Ascending aorta (tissue), 2 donors: ENCODE measurements at regions not wholly inside any gene's neighbourhood (a gene's known extent, or its start where the extent isn't known, plus 50 kb on each side); places are given as distances from the start of the nearest gene placed in this dataset.
"Not testable (repeated sequence)": the region's sequence is repeated elsewhere in the genome, so short reads cannot be mapped to it uniquely, and the experiment has no call there.

Source experiments
- DNase-seq, 2 donors: peaks; one replicate each; pipeline ENCODE4 v3.0.0-alpha.2; 2019; ENCODE audit warnings: low spot score in 2 of 2
- H3K27ac ChIP-seq, 2 donors: fragments of 200-600 bp; sonication (generic); one replicate each; pipeline ENCODE4 v1.5.1; 2016 to 2017; ENCODE audit warnings: mild to moderate bottlenecking in 1 of 2
- H3K27me3 ChIP-seq: fragments of 200-600 bp; sonication (generic); one replicate; pipeline ENCODE4 v1.5.1; 2017
- H3K36me3 ChIP-seq, 2 donors: fragments of 200-600 bp; sonication (generic); one replicate each; pipeline ENCODE4 v1.5.1; 2016
- H3K4me1 ChIP-seq, 2 donors: fragments of 200-600 bp; sonication (generic); one replicate each; pipeline ENCODE4 v1.5.1; 2016 to 2017; ENCODE audit warnings: mild to moderate bottlenecking in 1 of 2
- H3K4me3 ChIP-seq, 2 donors: fragments of 200-600 bp; sonication (generic); one replicate each; pipeline ENCODE4 v1.5.1; 2016 to 2017; ENCODE audit warnings: mild to moderate bottlenecking in 1 of 2
- H3K9me3 ChIP-seq, 2 donors: fragments of 200-600 bp; sonication (generic); one replicate each; pipeline ENCODE4 v1.5.1; 2016
- intact Hi-C: fragments of 100-400 bp; cut with DNase I; formaldehyde crosslinking; loops from one replicate; pipeline ENCODE4 v1.15.1; 2023
- TF ChIP-seq, protein P1 (sequence below), 3 experiments: fragments of 200-600 bp in 2 of 3; fragments of 450-650 bp in 1 of 3; sonication (generic) in 2 of 3; IDR thresholded peaks; one replicate each; pipeline ENCODE4 v1.5.1; 2016 to 2019; ENCODE audit warnings: antibody characterized with exemption in 3 of 3, mild to moderate bottlenecking in 1 of 3, moderate library complexity in 1 of 3

DNA sequence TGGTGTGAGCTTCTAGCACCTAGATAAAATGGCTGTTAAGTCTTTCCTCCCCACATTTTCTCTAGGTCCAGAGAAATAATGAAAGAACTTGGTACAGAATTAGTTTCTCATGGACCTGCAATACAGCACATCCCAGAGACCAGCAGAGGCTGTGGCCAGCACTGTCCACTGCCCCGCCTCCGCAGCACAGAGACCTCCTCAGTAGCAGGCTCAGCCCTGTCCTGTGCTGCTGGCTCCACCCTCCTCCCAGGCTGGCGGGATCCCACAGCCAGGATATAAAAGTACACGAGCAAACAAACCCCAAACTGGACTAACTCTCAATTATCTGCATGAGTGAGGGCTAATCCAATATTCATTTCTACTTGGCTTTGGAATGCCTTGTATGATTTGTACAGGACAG, 401.5 kb downstream of the RPS6KC1 start:
- no peak overlapping the region for H3K27ac ChIP-seq
- no peaks in the 10 kb centered on the region for H3K27me3 ChIP-seq
- no peak for DNase-seq
- intact Hi-C loops: loop anchor here (10.0 kb wide), 2 partner anchors 532 to 1838 kb away; partner anchors contain the start of gene PROX1
- TF ChIP-seq, protein P1, sequence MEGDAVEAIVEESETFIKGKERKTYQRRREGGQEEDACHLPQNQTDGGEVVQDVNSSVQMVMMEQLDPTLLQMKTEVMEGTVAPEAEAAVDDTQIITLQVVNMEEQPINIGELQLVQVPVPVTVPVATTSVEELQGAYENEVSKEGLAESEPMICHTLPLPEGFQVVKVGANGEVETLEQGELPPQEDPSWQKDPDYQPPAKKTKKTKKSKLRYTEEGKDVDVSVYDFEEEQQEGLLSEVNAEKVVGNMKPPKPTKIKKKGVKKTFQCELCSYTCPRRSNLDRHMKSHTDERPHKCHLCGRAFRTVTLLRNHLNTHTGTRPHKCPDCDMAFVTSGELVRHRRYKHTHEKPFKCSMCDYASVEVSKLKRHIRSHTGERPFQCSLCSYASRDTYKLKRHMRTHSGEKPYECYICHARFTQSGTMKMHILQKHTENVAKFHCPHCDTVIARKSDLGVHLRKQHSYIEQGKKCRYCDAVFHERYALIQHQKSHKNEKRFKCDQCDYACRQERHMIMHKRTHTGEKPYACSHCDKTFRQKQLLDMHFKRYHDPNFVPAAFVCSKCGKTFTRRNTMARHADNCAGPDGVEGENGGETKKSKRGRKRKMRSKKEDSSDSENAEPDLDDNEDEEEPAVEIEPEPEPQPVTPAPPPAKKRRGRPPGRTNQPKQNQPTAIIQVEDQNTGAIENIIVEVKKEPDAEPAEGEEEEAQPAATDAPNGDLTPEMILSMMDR (IDR thresholded peaks at IDR 0.05): no peak
- no peaks in the 10 kb centered on the region for H3K9me3 ChIP-seq
- H3K4me1 ChIP-seq: peaks cover 3 to 13% of the 10 kb centered on the region in 2 donors
- H3K4me3 ChIP-seq: no peak overlapping the region
- no peaks in the 10 kb centered on the region for H3K36me3 ChIP-seq

DNA sequence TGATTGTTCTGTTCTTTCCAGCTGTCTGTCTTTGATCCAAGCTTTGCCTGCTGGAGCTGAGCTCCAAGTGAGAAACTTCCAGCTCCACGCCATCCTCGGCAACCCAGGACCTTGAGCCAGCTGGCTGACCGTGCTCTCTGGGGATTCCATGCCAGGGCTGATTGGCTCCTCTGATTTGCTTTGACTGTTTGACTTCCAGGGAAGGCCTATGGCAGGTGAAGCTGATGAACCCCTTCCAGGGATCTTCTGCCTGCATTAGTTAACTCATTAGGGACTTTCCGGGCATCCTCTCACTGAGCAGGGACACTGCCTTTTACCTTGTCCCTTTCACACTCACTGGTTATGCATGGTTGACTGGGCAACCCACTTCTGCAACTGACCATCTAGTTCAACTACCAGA, 406.1 kb downstream of the RPS6KC1 start:
- Histone ChIP-seq H3K4me3 (peak overlapping the region; percentile 11 to 25), H3K4me1 (peaks cover 3 to 15% of the 10 kb centered on the region in 2 donors), H3K36me3 (no peaks in the 10 kb centered on the region), H3K27ac (peak overlapping the region; percentile 73 to 77), H3K9me3 (no peaks in the 10 kb centered on the region), H3K27me3 (no peaks in the 10 kb centered on the region)
- peak; percentile 34 to 85 for DNase-seq
- TF ChIP-seq, protein P1 (IDR thresholded peaks at IDR 0.05): no peak
- intact Hi-C loops: loop anchor here (5.0 to 10.0 kb wide), 3 partner anchors 528 to 1842 kb away; partner anchors contain the start of genes PROX1 and PTPN14

DNA sequence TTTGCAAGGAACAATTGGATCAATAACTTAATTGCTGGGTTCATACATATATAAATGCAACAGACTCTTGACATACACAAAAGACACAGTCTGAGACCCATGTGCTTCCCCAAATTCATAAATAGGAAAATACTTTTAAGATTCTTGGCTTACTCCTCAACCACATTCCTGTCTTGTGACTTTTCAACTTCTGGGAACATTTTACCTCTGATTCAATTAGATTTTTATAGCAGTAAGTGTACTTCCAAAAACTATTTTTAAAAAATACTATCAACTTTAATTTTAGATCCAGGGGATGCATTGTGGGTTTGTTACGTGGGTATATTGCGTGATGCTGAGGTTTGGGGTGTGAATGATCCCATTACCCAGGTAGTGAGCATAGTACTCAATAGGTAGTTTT, 406.7 kb downstream of the RPS6KC1 start:
- intact Hi-C loops: loop anchor here (5.0 to 10.0 kb wide), 3 partner anchors 527 to 1843 kb away; partner anchors contain the start of genes PROX1 and PTPN14
- no peaks in the 10 kb centered on the region for H3K36me3 ChIP-seq
- peak overlapping the region; percentile 73 to 77 for H3K27ac ChIP-seq
- peak overlapping the region in 1 of 2 donors; percentile 8 for H3K4me3 ChIP-seq
- DNase-seq: no peak
- H3K9me3 ChIP-seq: no peaks in the 10 kb centered on the region
- TF ChIP-seq, protein P1 (IDR thresholded peaks at IDR 0.05): no peak
- H3K4me1 ChIP-seq: peaks cover 3 to 15% of the 10 kb centered on the region in 2 donors
- no peaks in the 10 kb centered on the region for H3K27me3 ChIP-seq

DNA sequence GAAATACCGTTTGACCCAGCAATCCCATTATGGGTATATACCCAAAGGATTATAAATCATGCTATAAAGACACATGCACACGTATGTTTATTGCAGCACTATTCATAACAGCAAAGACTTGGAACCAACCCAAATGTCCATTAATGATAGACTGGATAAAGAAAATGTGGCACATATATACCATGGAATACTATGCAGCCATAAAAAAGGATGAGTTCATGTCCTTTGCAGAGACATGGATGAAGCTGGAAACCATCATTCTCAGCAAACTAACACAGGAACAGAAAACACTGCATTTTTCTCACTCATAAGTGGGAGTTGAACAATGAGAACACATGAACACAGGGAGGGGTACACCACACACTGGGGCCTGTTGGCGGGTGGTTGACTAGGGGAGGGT, 411.3 kb downstream of the RPS6KC1 start:
- DNase-seq, H3K27me3 ChIP-seq, H3K27ac ChIP-seq, intact Hi-C loops, H3K36me3 ChIP-seq, H3K9me3 ChIP-seq, H3K4me3 ChIP-seq, H3K4me1 ChIP-seq: not testable (repeated sequence)

DNA sequence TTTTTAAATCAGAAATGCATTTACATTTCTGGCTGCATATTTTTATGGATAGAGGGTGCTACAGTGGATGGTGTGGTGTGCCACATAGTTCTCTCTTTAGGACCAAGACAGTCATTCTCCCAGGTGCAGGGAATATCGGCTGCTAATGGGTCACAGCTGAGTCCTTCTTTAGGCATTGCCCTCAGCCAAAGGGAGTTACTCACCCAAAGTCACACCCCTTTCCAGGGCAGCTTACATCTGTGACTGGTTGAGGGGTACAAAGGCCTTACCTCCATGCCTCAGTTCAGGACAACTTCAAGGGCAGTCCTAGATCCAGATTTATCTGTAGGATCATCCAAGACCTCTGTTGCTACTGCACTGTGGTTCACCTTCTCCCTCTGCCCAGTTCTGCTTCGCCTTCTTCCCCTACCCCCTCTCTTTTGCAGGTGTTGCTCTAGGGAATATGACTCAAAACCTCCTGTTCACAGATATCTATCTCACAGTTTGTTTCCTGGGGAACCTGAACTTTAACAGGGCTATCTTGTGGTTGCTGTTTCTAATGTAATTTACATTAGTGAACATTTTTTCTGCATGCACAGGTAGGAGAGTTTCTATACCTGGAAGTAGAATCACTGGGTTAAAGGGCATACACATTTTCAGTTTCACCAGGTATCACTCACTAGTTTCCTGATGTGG, 413.9 kb downstream of the RPS6KC1 start:
- TF ChIP-seq, protein P1 (IDR thresholded peaks at IDR 0.05): no peak
- no peak for DNase-seq
- H3K4me1 ChIP-seq: no peaks in the 10 kb centered on the region
- H3K27ac ChIP-seq: no peak overlapping the region
- H3K36me3 ChIP-seq: no peaks in the 10 kb centered on the region
- no peak overlapping the region for H3K4me3 ChIP-seq
- no peaks in the 10 kb centered on the region for H3K9me3 ChIP-seq
- intact Hi-C loops: no loop called here
- H3K27me3 ChIP-seq: no peaks in the 10 kb centered on the region

DNA sequence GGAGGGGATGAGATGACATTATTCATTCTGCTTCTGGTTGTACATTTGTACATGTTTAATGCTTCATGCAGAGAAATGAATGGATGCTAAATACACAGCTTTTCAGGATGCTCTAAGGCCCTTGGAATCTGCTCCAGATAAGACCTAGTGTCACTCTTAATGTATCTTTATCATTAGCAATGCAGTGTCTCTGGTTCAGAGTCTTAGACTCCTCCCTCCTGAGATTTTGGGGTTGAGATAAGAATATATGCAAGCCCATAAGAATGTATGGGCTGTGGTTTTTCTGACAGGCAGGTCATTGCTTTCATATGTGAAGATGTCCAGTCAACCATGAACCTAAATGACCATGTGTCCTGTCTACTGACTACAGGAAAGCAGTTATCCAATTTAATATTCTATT, 415.5 kb downstream of the RPS6KC1 start:
- intact Hi-C loops: no loop called here

More for the DNA sequence above, 415.5 kb downstream of the RPS6KC1 start:
- H3K27ac ChIP-seq: no peak overlapping the region
- H3K27me3 ChIP-seq: no peaks in the 10 kb centered on the region
- no peaks in the 10 kb centered on the region for H3K4me1 ChIP-seq
- TF ChIP-seq, protein P1 (IDR thresholded peaks at IDR 0.05): no peak
- no peak for DNase-seq
- H3K4me3 ChIP-seq: no peak overlapping the region
- H3K9me3 ChIP-seq: no peaks in the 10 kb centered on the region
- H3K36me3 ChIP-seq: no peaks in the 10 kb centered on the region
